H1 (cell line): ENCODE measurements at regions not wholly inside any gene's neighbourhood (a gene's known extent, or its start where the extent isn't known, plus 50 kb on each side); places are given as distances from the start of the nearest gene placed in this dataset.

Experiments used
- CTCF ChIA-PET: fragments of 300-600 bp; sonication (Branson Sonifier 250); formaldehyde crosslinking; loops from one replicate; lab custom pipeline; 2021; ENCODE audit not compliant: partially characterized antibody; lab: Charles Lee
- POLR2A ChIA-PET: fragments of 300-600 bp; sonication (Branson Sonifier 250); formaldehyde crosslinking; loops from one replicate; lab custom pipeline; 2021; ENCODE audit warnings: inconsistent platforms; ENCODE audit not compliant: partially characterized antibody; lab: Charles Lee
- DNase-seq, 2 experiments: peaks; one replicate each; pipeline versions ENCODE4 v3.0.0 to v3.0.0-alpha.2; 2010 to 2022; ENCODE audit warnings: low spot score in 2 of 2, low read depth in 1 of 2, mixed read lengths in 1 of 2
- FAIRE-seq: peaks from 2 replicates; lab custom pipeline; 2011; peaks lifted over from hg19 to GRCh38; lab: Jason Lieb, UNC
- H2AFZ ChIP-seq: 2 replicates; pipeline ENCODE4 v1.8.1; 2012; ENCODE audit warnings: low read length, inconsistent platforms
- H2AK5ac ChIP-seq: 2 replicates; pipeline ENCODE4 v1.6.1; 2013; ENCODE audit warnings: low read depth, low read length
- H2BK120ac ChIP-seq: replicated peaks from 2 replicates; pipeline ENCODE3; 2013; ENCODE audit warnings: low read depth, low read length, inconsistent platforms
- H2BK12ac ChIP-seq: 2 replicates; pipeline ENCODE4 v1.6.1; 2013; ENCODE audit warnings: low read depth, low read length
- H2BK15ac ChIP-seq: 2 replicates; pipeline ENCODE4 v1.6.1; 2013; ENCODE audit warnings: low read length
- H2BK20ac ChIP-seq: 2 replicates; pipeline ENCODE4 v1.6.1; 2013; ENCODE audit warnings: low read length
- H2BK5ac ChIP-seq: 2 replicates; pipeline ENCODE4 v1.6.1; 2013; ENCODE audit warnings: low read depth, low read length
- H3K14ac ChIP-seq: 2 replicates; pipeline ENCODE4 v1.6.1; 2013; ENCODE audit warnings: inconsistent platforms; ENCODE audit not compliant: insufficient read length
- H3K18ac ChIP-seq: 2 replicates; pipeline ENCODE4 v1.6.1; 2013; ENCODE audit warnings: low read length; ENCODE audit errors: extremely low read depth
- H3K23ac ChIP-seq: 2 replicates; pipeline ENCODE4 v1.6.1; 2013; ENCODE audit warnings: inconsistent platforms; ENCODE audit not compliant: insufficient read length
- H3K23me2 ChIP-seq: 2 replicates; pipeline ENCODE4 v1.6.1; 2013; ENCODE audit warnings: low read depth, low read length
- H3K27ac ChIP-seq: 2 replicates; pipeline ENCODE4 v1.6.1; 2011; ENCODE audit warnings: low read depth, low read length, inconsistent platforms
- H3K27me3 ChIP-seq, 4 experiments: replicated peaks in 1 of 4; 1 replicate in 1 of 4; 2 replicates in 3 of 4; pipeline versions ENCODE4 v1.6.1 to v1.8.1; 2011 to 2013; ENCODE audit warnings: low read length in 3 of 4, mild to moderate bottlenecking in 3 of 4, inconsistent platforms in 2 of 4, mixed read lengths in 2 of 4, moderate library complexity in 1 of 4; ENCODE audit not compliant: control insufficient read depth in 3 of 4, insufficient read depth in 3 of 4; ENCODE audit errors: extremely low read depth in 1 of 4
- H3K36me3 ChIP-seq, 4 experiments: 2 replicates each; pipeline versions ENCODE4 v1.6.1 to v1.8.1; 2011 to 2013; ENCODE audit warnings: mild to moderate bottlenecking in 4 of 4, low read length in 3 of 4, moderate library complexity in 2 of 4, control low read depth in 1 of 4, inconsistent platforms in 1 of 4; ENCODE audit not compliant: insufficient read depth in 4 of 4, control insufficient read depth in 2 of 4
- H3K4ac ChIP-seq: replicated peaks from 2 replicates; pipeline ENCODE3; 2013; ENCODE audit warnings: low read length, low read depth, mixed read lengths, inconsistent platforms; ENCODE audit not compliant: insufficient read length
- H3K4me1 ChIP-seq, 4 experiments: replicated peaks in 1 of 4; 1 replicate in 1 of 4; 2 replicates in 3 of 4; pipeline versions ENCODE4 v1.6.1 to v1.8.1; 2011 to 2013; ENCODE audit warnings: low read length in 3 of 4, inconsistent platforms in 2 of 4, mixed read lengths in 1 of 4; ENCODE audit not compliant: insufficient read depth in 4 of 4, control insufficient read depth in 3 of 4
- H3K4me2 ChIP-seq, 2 experiments: 2 replicates each; pipeline versions ENCODE4 v1.6.1 to v1.8.1; 2011 to 2013; ENCODE audit warnings: low read depth in 2 of 2, low read length in 2 of 2, control low read depth in 1 of 2, inconsistent platforms in 1 of 2, mild to moderate bottlenecking in 1 of 2; ENCODE audit not compliant: insufficient read depth in 1 of 2
- H3K4me3 ChIP-seq, 4 experiments: fragments of 200-600, 300-600 bp in 1 of 4; sonication (generic), shearing (Covaris generic), sonication (Bioruptor Twin) in 1 of 4; 2 replicates each; pipeline versions ENCODE4 v1.5.1 to v1.8.1; 2011 to 2016; ENCODE audit warnings: low read length in 4 of 4, low read depth in 3 of 4, control low read depth in 2 of 4, inconsistent platforms in 2 of 4, mild to moderate bottlenecking in 2 of 4, mixed read lengths in 1 of 4, moderate library complexity in 1 of 4; ENCODE audit not compliant: insufficient read depth in 2 of 4; ENCODE audit errors: extremely low read depth in 1 of 4
- H3K56ac ChIP-seq: replicated peaks from 2 replicates; pipeline ENCODE3; 2013; ENCODE audit warnings: low read depth, mild to moderate bottlenecking, mixed read lengths, low read length, inconsistent platforms; ENCODE audit not compliant: insufficient read length
- H3K79me1 ChIP-seq: 2 replicates; pipeline ENCODE4 v1.6.1; 2013; ENCODE audit warnings: low read depth, low read length, control low read depth
- H3K79me2 ChIP-seq, 2 experiments: 2 replicates each; pipeline versions ENCODE4 v1.6.1 to v1.8.1; 2012 to 2013; ENCODE audit warnings: low read length in 2 of 2, mild to moderate bottlenecking in 2 of 2, inconsistent platforms in 1 of 2; ENCODE audit not compliant: insufficient read depth in 2 of 2, control insufficient read depth in 1 of 2
- H3K9ac ChIP-seq, 4 experiments: replicated peaks in 1 of 4; 1 replicate in 1 of 4; 2 replicates in 3 of 4; pipeline versions ENCODE4 v1.6.1 to v1.8.1; 2011 to 2013; ENCODE audit warnings: low read depth in 3 of 4, low read length in 3 of 4, control low read depth in 2 of 4, mild to moderate bottlenecking in 2 of 4, moderate library complexity in 2 of 4, inconsistent platforms in 1 of 4; ENCODE audit errors: extremely low read depth in 1 of 4
- H3K9me3 ChIP-seq, 2 experiments: 2 replicates each; pipeline versions ENCODE4 v1.6.1 to v1.8.1; 2012 to 2013; ENCODE audit warnings: mild to moderate bottlenecking in 2 of 2, moderate library complexity in 2 of 2, control low read depth in 1 of 2, inconsistent platforms in 1 of 2, low read depth in 1 of 2, low read length in 1 of 2, mixed read lengths in 1 of 2; ENCODE audit not compliant: insufficient read depth in 2 of 2
- H4K20me1 ChIP-seq, 2 experiments: replicated peaks in 1 of 2; 2 replicates each; pipeline versions ENCODE3 to v1.8.1; 2011 to 2013; ENCODE audit warnings: inconsistent platforms in 2 of 2, low read length in 2 of 2, mild to moderate bottlenecking in 1 of 2; ENCODE audit not compliant: insufficient read depth in 2 of 2, control insufficient read depth in 1 of 2
- H4K5ac ChIP-seq: 2 replicates; pipeline ENCODE4 v1.6.1; 2013; ENCODE audit warnings: low read length, low read depth, mixed read lengths, inconsistent platforms; ENCODE audit not compliant: insufficient read length
- H4K8ac ChIP-seq: 2 replicates; pipeline ENCODE4 v1.8.0; 2013; ENCODE audit warnings: mild to moderate bottlenecking, moderate library complexity, low read length, inconsistent platforms; ENCODE audit not compliant: insufficient read depth; ENCODE audit errors: extremely low read depth
- H4K91ac ChIP-seq: replicated peaks from 2 replicates; pipeline ENCODE3; 2013; ENCODE audit warnings: low read length, mixed read lengths, inconsistent platforms; ENCODE audit not compliant: insufficient read length
- BACH1 ChIP-seq: IDR thresholded peaks from 2 replicates; pipeline ENCODE4 v1.6.1; 2012; ENCODE audit warnings: low read length, improper control_type of control experiment
- CBX8 ChIP-seq: fragments of 300-800, 300-1000 bp; sonication (generic); IDR thresholded peaks from 2 replicates; pipeline ENCODE4 v1.7.1; 2016; ENCODE audit warnings: low read depth, low read length, borderline replicate concordance
- KDM1A ChIP-seq: fragments of 200-600, 300-600 bp; sonication (generic); IDR thresholded peaks from 2 replicates; pipeline ENCODE4 v1.7.1; 2016; ENCODE audit warnings: mild to moderate bottlenecking, low read length, borderline replicate concordance
- WGBS, 2 experiments: shearing (Covaris generic) in 1 of 2; methylation state at CpG; one replicate each; pipeline versions ENCODE4 v1.1.6 to v1.1.7; 2013 to 2015; ENCODE audit warnings: low lambda C conversion rate in 2 of 2, mixed read lengths in 2 of 2, inconsistent platforms in 1 of 2, low coverage in 1 of 2, missing lambda C conversion rate in 1 of 2; ENCODE audit not compliant: insufficient replicate concordance in 2 of 2, insufficient coverage in 1 of 2, insufficient read length in 1 of 2; ENCODE audit errors: extremely low coverage in 1 of 2, missing lambda C conversion rate in 1 of 2; 5-methylcytosine and 5-hydroxymethylcytosine counted together

DNA sequence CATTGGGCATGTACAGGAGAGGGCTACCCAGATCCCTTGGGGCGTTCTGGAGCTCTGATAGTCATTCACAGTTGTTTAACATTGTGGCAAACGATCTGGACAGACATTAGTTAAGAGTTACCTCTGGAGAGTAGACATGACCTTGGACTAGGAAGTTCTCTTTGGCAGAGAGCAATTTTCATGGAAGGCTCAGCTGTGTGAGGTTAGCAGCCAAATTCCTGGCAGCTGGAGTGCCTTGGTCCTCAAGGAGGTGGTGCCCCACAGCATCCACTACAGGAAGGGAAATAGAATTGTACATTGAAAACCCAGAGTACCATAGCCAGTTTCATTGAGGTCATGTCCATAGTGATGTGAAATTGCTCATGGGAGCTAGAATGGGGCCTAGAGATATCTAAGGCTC, 82.8 kb downstream of the BLID start:
- H3K27me3 ChIP-seq: no peaks in the 10 kb centered on the region
- no peaks in the 10 kb centered on the region for H3K36me3 ChIP-seq
- no peaks in the 10 kb centered on the region for H4K20me1 ChIP-seq
- no peak overlapping the region for H3K4ac ChIP-seq
- no peak overlapping the region for H2BK120ac ChIP-seq
- H4K91ac ChIP-seq: no peak overlapping the region
- no peak overlapping the region for H4K8ac ChIP-seq
- H2BK5ac ChIP-seq: no peak overlapping the region
- H3K79me2 ChIP-seq: no peaks in the 10 kb centered on the region
- no peak overlapping the region for H3K18ac ChIP-seq
- DNase-seq (no peak), FAIRE-seq (no peak)
- H2AK5ac ChIP-seq: no peak overlapping the region
- H3K4me3 ChIP-seq: no peak overlapping the region
- ChIA-PET POLR2A (no interaction called here), CTCF (interaction anchor here (0.5 to 1.7 kb wide), 5 partner anchors 8 to 541 kb away, joined by 3 to 4 read pairs (median 3); no protein-coding TSS in a partner anchor)
- H3K9me3 ChIP-seq: no peaks in the 10 kb centered on the region
- no peak overlapping the region for H2BK20ac ChIP-seq
- 84% methylated on average over 2 of the region's 2 CpGs; no CpG with 5 or more reads in 1 of the 2 experiments for WGBS, 2 experiments
- no peak overlapping the region for H3K4me2 ChIP-seq
- H2AFZ ChIP-seq: no peak overlapping the region
- H3K27ac ChIP-seq: no peak overlapping the region
- H3K4me1 ChIP-seq: peaks cover 0 to 2% (median 0%) of the 10 kb centered on the region in 4 experiments; a peak in 2 of 7 replicates
- H3K14ac ChIP-seq: no peak overlapping the region
- no peaks in the 10 kb centered on the region for H3K79me1 ChIP-seq
- no peak overlapping the region for H2BK15ac ChIP-seq
- no peak overlapping the region for H4K5ac ChIP-seq
- no peak overlapping the region for H3K56ac ChIP-seq
- H3K23ac ChIP-seq: no peak overlapping the region
- H3K9ac ChIP-seq: no peak overlapping the region
- H2BK12ac ChIP-seq: no peak overlapping the region
- H3K23me2 ChIP-seq: no peaks in the 10 kb centered on the region
- TF ChIP-seq BACH1 (no peak), KDM1A (no peak), CBX8 (no peak)
